22Rv1 (cell line): ENCODE measurements at regions not wholly inside any gene's neighbourhood (a gene's known extent, or its start where the extent isn't known, plus 50 kb on each side); places are given as distances from the start of the nearest gene placed in this dataset.

Experiments used
- H3K27ac ChIP-seq: fragments of 450-650 bp; 2 replicates; pipeline ENCODE4 v1.5.1; 2017
- ZFX ChIP-seq: fragments of 450-650 bp; IDR thresholded peaks from 2 replicates; pipeline ENCODE4 v1.6.1; 2017; ENCODE audit warnings: antibody characterized with exemption, borderline replicate concordance
- TF ChIP-seq, protein P1 (sequence below): fragments of 450-650 bp; IDR thresholded peaks from 2 replicates; pipeline ENCODE4 v1.5.1; 2017; ENCODE audit warnings: mild to moderate bottlenecking

- no peak overlapping the region for H3K27ac ChIP-seq
- TF ChIP-seq ZFX: no peak
- TF ChIP-seq, protein P1, sequence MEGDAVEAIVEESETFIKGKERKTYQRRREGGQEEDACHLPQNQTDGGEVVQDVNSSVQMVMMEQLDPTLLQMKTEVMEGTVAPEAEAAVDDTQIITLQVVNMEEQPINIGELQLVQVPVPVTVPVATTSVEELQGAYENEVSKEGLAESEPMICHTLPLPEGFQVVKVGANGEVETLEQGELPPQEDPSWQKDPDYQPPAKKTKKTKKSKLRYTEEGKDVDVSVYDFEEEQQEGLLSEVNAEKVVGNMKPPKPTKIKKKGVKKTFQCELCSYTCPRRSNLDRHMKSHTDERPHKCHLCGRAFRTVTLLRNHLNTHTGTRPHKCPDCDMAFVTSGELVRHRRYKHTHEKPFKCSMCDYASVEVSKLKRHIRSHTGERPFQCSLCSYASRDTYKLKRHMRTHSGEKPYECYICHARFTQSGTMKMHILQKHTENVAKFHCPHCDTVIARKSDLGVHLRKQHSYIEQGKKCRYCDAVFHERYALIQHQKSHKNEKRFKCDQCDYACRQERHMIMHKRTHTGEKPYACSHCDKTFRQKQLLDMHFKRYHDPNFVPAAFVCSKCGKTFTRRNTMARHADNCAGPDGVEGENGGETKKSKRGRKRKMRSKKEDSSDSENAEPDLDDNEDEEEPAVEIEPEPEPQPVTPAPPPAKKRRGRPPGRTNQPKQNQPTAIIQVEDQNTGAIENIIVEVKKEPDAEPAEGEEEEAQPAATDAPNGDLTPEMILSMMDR: no peak
Measured at GRCh38 chr17:49906531-49907136, 58.8 kb upstream of the TAC4 start.

DNA sequence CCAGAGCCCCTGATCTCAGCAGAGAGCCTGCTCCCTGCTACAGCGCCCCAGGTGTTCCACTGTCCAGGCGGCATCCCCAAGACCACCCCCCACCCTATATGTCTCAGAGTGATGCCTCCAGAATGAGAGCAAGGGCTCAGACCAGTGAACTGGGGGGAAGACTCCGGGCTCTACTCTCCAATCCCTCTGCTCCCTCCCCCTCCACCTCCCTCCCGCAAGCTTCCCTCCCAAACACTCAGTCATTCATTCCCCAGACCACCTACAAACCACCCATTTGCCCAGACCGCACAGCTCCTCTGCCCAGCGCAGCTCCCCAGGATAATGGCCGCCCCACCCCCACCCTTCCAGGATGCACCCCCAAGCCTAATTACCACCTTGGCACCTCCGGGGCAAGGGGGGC lies 59.4 kb upstream of the TAC4 start:
- no peak for TF ChIP-seq ZFX
- TF ChIP-seq, protein P1: no peak
- no peak overlapping the region for H3K27ac ChIP-seq

GRCh38 chr17:49908782-49909714 lies 59.9 kb upstream of the DLX4 start:
- H3K27ac ChIP-seq: no peak overlapping the region
- no peak for TF ChIP-seq ZFX
- TF ChIP-seq, protein P1: no peak

GRCh38 chr17:49910094-49910857 lies 58.7 kb upstream of the DLX4 start:
- TF ChIP-seq ZFX: no peak
- TF ChIP-seq, protein P1: no peak
- H3K27ac ChIP-seq: no peak overlapping the region

DNA sequence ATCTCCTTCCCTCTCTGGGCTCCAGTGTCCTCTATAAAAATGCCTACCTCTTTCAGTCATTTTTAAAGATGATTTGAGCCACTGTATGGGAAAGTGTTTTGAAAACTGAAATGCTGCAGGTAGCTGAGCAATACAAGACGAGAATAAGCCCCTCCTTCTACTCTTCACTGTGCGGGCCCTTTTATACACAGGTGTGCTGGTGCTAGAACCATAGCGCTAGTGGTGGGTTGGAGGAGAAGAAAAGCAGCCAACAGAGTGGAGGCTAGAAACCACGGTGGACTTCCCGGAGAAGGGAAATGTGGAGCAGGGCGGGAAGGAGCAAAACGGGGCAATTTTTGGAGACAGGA lies 58.2 kb upstream of the DLX4 start:
- H3K27ac ChIP-seq: no peak overlapping the region
- no peak for TF ChIP-seq ZFX
- TF ChIP-seq, protein P1: no peak

DNA sequence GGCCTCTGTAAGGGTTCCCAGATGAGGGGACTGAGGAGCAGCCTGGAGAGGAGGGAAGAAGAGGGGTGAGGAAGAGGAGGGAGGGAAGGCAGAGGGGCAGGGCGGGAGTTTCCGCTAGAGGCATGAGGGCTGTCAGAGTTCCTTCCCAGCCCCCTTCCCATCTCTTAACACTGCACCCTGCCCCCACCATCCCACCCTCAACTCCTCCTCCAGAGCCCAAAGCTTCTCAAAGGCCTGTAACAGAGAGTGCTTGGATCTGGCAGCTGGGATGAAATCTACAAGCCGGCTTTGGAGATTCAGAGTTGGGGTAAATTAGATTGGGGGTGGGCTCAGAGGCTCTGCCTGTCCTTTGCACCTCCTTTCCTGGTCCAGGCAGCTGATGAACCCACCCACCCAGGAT lies 57.3 kb upstream of the DLX4 start:
- TF ChIP-seq ZFX: no peak
- TF ChIP-seq, protein P1: no peak
- H3K27ac ChIP-seq: no peak overlapping the region
